Fibroblast of lung (primary cell): ENCODE measurements at regions not wholly inside any gene's neighbourhood (a gene's known extent, or its start where the extent isn't known, plus 50 kb on each side); places are given as distances from the start of the nearest gene placed in this dataset.

Experiments used
- DNase-seq, 2 donors: peaks; one replicate each; pipeline versions ENCODE4 v3.0.0 to v3.0.0-alpha.2; 2010; ENCODE audit warnings: low read depth in 2 of 2
- H2AFZ ChIP-seq: 2 replicates; pipeline ENCODE4 v1.5.1; 2012; ENCODE audit warnings: low read length, control low read depth, inconsistent platforms
- H3K27ac ChIP-seq: 2 replicates; pipeline ENCODE4 v1.5.1; 2011; ENCODE audit warnings: low read length, control low read depth; ENCODE audit not compliant: insufficient read depth
- H3K27me3 ChIP-seq: 2 replicates; pipeline ENCODE4 v1.5.1; 2011; ENCODE audit warnings: mild to moderate bottlenecking, low read length; ENCODE audit not compliant: control insufficient read depth, insufficient read depth
- H3K36me3 ChIP-seq: 2 replicates; pipeline ENCODE4 v1.5.1; 2011; ENCODE audit warnings: low read length; ENCODE audit not compliant: control insufficient read depth, insufficient read depth
- H3K4me1 ChIP-seq: 2 replicates; pipeline ENCODE4 v1.5.1; 2011; ENCODE audit warnings: low read length; ENCODE audit not compliant: control insufficient read depth, insufficient read depth; ENCODE audit errors: extremely low read depth
- H3K4me2 ChIP-seq: 2 replicates; pipeline ENCODE4 v1.5.1; 2011; ENCODE audit warnings: low read length, control low read depth; ENCODE audit not compliant: insufficient read depth; ENCODE audit errors: extremely low read depth
- H3K4me3 ChIP-seq, 4 experiments: fragments of 200-600 bp in 1 of 4; sonication (generic) in 1 of 4; replicated peaks in 1 of 4; 2 replicates each; pipeline ENCODE4 v1.5.1; 2011 to 2016; ENCODE audit warnings: low read length in 4 of 4, low read depth in 3 of 4, mild to moderate bottlenecking in 3 of 4, control low read depth in 2 of 4, inconsistent platforms in 1 of 4, mixed read lengths in 1 of 4; ENCODE audit not compliant: insufficient read depth in 1 of 4; ENCODE audit errors: control extremely low read depth in 1 of 4
- H3K79me2 ChIP-seq: 2 replicates; pipeline ENCODE4 v1.5.1; 2012; ENCODE audit warnings: mild to moderate bottlenecking, low read length, inconsistent platforms; ENCODE audit not compliant: control insufficient read depth, insufficient read depth
- H3K9ac ChIP-seq: 2 replicates; pipeline ENCODE4 v1.5.1; 2011; ENCODE audit warnings: mild to moderate bottlenecking, low read length, control low read depth; ENCODE audit not compliant: insufficient read depth
- H3K9me3 ChIP-seq: 2 replicates; pipeline ENCODE4 v1.5.1; 2012; ENCODE audit warnings: low read depth, low read length; ENCODE audit not compliant: control insufficient read depth, insufficient read depth
- H4K20me1 ChIP-seq: 2 replicates; pipeline ENCODE4 v1.5.1; 2011; ENCODE audit warnings: low read length; ENCODE audit not compliant: control insufficient read depth, insufficient read depth; ENCODE audit errors: extremely low read depth
- CTCF ChIP-seq, 2 donors: IDR thresholded peaks in 1 of 2; conservative IDR thresholded peaks in 1 of 2; 1 replicate in 1 of 2; 2 replicates in 1 of 2; pipeline ENCODE4 v1.5.1; 2011 to 2012; ENCODE audit warnings: low read length in 2 of 2, control low read depth in 1 of 2, inconsistent platforms in 1 of 2, low read depth in 1 of 2, mild to moderate bottlenecking in 1 of 2
- EZH2 ChIP-seq: IDR thresholded peaks from 2 replicates; pipeline ENCODE4 v1.5.1; 2012; ENCODE audit warnings: low read length, control low read depth, mild to moderate bottlenecking; ENCODE audit errors: missing control alignments

DNA sequence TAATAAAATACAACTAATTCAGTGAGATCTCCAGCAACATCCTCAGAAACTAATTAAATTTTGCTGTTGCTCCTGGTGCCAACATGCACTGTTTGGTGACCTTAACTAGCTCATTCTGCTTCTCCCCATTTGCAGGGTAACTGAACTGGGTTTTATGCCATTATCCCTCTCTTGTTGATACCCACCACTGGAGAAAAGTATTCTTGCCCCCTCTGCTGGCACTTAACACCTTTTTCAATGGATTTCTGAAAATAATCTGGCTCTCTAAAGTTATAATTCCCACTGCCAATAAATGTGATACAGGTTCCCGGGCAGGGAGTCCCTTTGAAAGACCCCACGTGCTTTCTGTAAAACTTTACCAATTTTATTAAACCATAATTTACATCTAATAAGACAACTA lies 394.3 kb downstream of the OSTF1 start:
- DNase-seq = no peak
- H4K20me1 ChIP-seq = no peaks in the 10 kb centered on the region
- H3K4me1 ChIP-seq = no peaks in the 10 kb centered on the region
- H3K79me2 ChIP-seq = no peaks in the 10 kb centered on the region
- no peak overlapping the region for H3K9ac ChIP-seq
- TF ChIP-seq EZH2 (no peak), CTCF (conservative IDR thresholded peaks at IDR 0.05 in 1 of 2, IDR thresholded peaks at IDR 0.05 in 1 of 2; ENCODE audit: low read depth in 1 of 2, low read length in 2 of 2) (no peak)
- H3K27me3 ChIP-seq = no peaks in the 10 kb centered on the region
- no peaks in the 10 kb centered on the region for H3K9me3 ChIP-seq
- H2AFZ ChIP-seq = no peak overlapping the region
- no peak overlapping the region for H3K27ac ChIP-seq
- H3K4me2 ChIP-seq = no peak overlapping the region
- H3K36me3 ChIP-seq = no peaks in the 10 kb centered on the region
- H3K4me3 ChIP-seq = no peak overlapping the region

DNA sequence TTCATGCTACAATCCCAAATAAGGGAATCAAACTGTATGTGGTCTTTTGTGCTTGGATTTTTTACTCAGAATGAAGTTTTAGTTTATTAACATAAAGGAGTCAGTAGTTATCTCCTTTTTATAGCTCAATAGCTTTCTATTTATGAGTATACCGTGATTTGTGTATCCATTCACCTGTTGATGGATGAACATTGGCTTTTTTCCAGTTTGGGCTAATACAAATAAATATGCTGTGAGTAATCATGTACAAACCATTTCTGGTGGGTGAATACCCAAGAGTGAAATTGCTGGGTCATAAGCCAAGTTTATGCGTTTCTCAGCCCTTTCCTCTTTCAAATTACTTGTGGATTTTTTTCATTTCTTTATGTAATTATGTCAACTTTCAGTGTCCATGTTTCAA lies 395.3 kb downstream of the OSTF1 start:
- H3K9me3 ChIP-seq = no peaks in the 10 kb centered on the region
- H4K20me1 ChIP-seq = no peaks in the 10 kb centered on the region
- no peak overlapping the region for H3K27ac ChIP-seq
- H3K79me2 ChIP-seq = no peaks in the 10 kb centered on the region
- H3K36me3 ChIP-seq = no peaks in the 10 kb centered on the region
- TF ChIP-seq CTCF (conservative IDR thresholded peaks at IDR 0.05 in 1 of 2, IDR thresholded peaks at IDR 0.05 in 1 of 2; ENCODE audit: low read depth in 1 of 2, low read length in 2 of 2) (no peak), EZH2 (no peak)
- no peak overlapping the region for H2AFZ ChIP-seq
- H3K4me1 ChIP-seq = no peaks in the 10 kb centered on the region
- no peaks in the 10 kb centered on the region for H3K27me3 ChIP-seq
- no peak overlapping the region for H3K9ac ChIP-seq
- DNase-seq = peak; percentile 0 to 13
- H3K4me3 ChIP-seq = no peak overlapping the region
- H3K4me2 ChIP-seq = no peak overlapping the region

DNA sequence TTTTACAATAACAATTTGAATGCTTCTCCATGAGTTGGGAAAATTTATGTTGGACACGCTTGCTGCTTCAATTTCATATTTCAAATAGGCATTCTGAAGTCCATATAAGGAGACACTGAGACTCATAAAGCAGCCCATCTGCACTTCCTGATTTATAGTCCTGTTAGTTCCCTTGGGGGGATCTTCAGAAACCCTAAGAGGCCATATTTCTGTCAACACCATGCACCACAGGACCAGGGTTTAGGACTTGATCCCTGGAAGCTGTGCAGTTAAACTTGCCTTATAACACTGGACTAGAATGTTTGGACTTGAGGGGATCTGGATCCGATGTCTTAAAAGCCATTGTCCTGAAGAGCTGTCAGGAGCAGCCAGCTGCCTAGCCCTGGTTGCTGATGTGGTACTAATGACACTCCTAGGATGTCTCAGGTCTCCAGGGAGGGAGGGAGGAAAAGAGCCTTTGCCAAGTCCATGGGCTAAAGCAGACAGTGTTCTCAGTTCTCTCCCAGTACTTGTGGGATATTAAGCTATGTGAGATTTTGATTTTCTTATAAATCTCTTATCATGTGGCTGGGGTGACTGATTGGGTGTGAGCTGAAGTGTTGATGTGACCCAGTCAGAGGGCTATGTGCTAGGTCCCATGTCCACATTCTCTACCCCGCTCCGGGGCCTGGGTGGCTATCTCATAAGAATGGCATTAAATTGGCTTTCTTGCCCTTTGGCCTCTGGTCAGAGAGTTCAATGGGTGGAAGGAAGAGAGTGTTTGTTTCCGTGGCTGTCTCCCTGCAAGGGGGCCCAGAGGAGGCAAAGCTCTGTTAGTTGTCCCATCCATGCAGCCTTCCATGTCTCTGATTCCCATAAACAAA lies 399.8 kb downstream of the OSTF1 start:
- Histone ChIP-seq H3K9ac (no peak overlapping the region), H3K36me3 (no peaks in the 10 kb centered on the region), H3K27me3 (no peaks in the 10 kb centered on the region), H3K27ac (no peak overlapping the region), H3K9me3 (no peaks in the 10 kb centered on the region), H3K4me1 (no peaks in the 10 kb centered on the region), H3K4me3 (no peak overlapping the region), H2AFZ (no peak overlapping the region), H3K4me2 (no peak overlapping the region), H3K79me2 (no peaks in the 10 kb centered on the region), H4K20me1 (no peaks in the 10 kb centered on the region)
- TF ChIP-seq EZH2 (no peak), CTCF (conservative IDR thresholded peaks at IDR 0.05 in 1 of 2, IDR thresholded peaks at IDR 0.05 in 1 of 2; ENCODE audit: low read depth in 1 of 2, low read length in 2 of 2) (no peak)
- no peak for DNase-seq
